ENCODE measurements at regions not wholly inside any gene's neighbourhood (a gene's known extent, or its start where the extent isn't known, plus 50 kb on each side); places are given as distances from the start of the nearest gene placed in this dataset.

DNA sequence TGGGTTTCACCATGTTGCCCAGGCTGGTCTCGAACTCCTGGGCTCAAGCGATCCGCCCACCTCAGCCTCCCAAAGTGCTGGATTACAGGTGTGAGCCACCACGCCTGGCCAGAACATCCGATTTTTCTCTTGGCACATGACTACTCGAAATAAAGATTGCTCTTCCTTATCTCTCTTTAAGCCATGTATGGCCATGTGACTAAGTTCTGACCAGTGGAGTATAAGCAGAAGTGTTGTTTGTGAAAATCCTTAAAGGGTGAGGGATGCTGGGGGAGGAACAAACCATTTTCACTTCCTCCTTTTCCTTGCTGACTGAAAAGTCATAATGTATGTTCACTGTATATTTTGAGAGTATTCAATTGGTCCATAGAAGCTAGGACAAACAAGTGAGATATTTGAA lies 50.7 kb upstream of the ATF7IP start:
- H3K4me1 Mint-ChIP-seq (ENCODE audit: low read depth), result no peaks in the 10 kb centered on the region
- Histone ChIP-seq H3K9me3 (ENCODE audit: control insufficient read depth in 1 of 2, insufficient read depth in 1 of 2, low read length in 2 of 2) (no peaks in the 10 kb centered on the region), H3K36me3 (ENCODE audit: insufficient read depth, low read length) (no peaks in the 10 kb centered on the region), H3K27me3 (ENCODE audit: control insufficient read depth in 1 of 2, insufficient read depth in 2 of 2, low read length in 2 of 2) (no peaks in the 10 kb centered on the region), H3K4me1 (ENCODE audit: insufficient read depth, low read length) (no peaks in the 10 kb centered on the region), H3K27ac (ENCODE audit: low read depth in 1 of 2, low read length in 2 of 2) (no peak overlapping the region), H3K4me3 (ENCODE audit: low read length) (no peak overlapping the region)
- intact Hi-C loops (cut with DNase I, micrococcal nuclease), result no loop called here
- CTCF ChIA-PET, result interaction anchor here (0.6 kb wide), 1 partner anchor 568 kb away, joined by 4 read pairs; no protein-coding TSS in a partner anchor
- POLR2A ChIA-PET, result no interaction called here
- TF ChIP-seq, protein P1, sequence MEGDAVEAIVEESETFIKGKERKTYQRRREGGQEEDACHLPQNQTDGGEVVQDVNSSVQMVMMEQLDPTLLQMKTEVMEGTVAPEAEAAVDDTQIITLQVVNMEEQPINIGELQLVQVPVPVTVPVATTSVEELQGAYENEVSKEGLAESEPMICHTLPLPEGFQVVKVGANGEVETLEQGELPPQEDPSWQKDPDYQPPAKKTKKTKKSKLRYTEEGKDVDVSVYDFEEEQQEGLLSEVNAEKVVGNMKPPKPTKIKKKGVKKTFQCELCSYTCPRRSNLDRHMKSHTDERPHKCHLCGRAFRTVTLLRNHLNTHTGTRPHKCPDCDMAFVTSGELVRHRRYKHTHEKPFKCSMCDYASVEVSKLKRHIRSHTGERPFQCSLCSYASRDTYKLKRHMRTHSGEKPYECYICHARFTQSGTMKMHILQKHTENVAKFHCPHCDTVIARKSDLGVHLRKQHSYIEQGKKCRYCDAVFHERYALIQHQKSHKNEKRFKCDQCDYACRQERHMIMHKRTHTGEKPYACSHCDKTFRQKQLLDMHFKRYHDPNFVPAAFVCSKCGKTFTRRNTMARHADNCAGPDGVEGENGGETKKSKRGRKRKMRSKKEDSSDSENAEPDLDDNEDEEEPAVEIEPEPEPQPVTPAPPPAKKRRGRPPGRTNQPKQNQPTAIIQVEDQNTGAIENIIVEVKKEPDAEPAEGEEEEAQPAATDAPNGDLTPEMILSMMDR (IDR thresholded peaks at IDR 0.05), result no peak
- no peak overlapping the region for H3K27ac Mint-ChIP-seq
- H3K27me3 Mint-ChIP-seq, result no peaks in the 10 kb centered on the region
- H3K36me3 Mint-ChIP-seq (ENCODE audit: low read depth), result no peaks in the 10 kb centered on the region
- peak in 3 of 14 experiments; percentile 8 to 26 (median 18) for DNase-seq
- no peak for ATAC-seq (ENCODE audit: poor library complexity)
- no peak overlapping the region for H3K4me3 Mint-ChIP-seq
- H3K9me3 Mint-ChIP-seq, result no peaks in the 10 kb centered on the region

DNA sequence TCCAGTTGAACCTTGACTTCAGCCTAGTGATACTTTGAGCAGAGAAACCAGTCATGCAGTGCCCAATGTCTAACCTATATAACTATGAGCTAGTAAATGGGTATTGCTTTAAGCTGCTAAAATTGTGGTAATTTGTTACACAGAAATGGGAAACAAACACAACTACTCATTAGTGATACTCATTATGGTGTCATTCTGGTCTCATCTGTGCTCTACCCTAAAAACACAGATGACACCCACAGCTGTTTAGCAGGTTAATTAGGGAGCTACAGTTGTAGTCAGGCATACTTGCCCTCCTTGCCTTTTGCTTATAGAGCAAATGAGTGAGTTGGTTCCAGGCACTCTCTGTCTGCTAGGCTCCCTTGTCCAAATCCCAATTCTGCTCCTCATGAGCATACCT lies 50.0 kb upstream of the ATF7IP start:
- intact Hi-C loops (cut with DNase I, micrococcal nuclease), result no loop called here
- ChIA-PET CTCF (interaction anchor here (0.6 kb wide), 1 partner anchor 567 kb away, joined by 4 read pairs; no protein-coding TSS in a partner anchor), POLR2A (no interaction called here)
- H3K9me3 ChIP-seq (ENCODE audit: control insufficient read depth in 1 of 2, insufficient read depth in 1 of 2, low read length in 2 of 2), result no peaks in the 10 kb centered on the region
- no peaks in the 10 kb centered on the region for H3K36me3 ChIP-seq (ENCODE audit: insufficient read depth, low read length)
- DNase-seq (no peak), ATAC-seq (ENCODE audit: poor library complexity) (no peak)
- no peaks in the 10 kb centered on the region for H3K4me1 ChIP-seq (ENCODE audit: insufficient read depth, low read length)
- H3K27ac Mint-ChIP-seq, result no peak overlapping the region
- no peaks in the 10 kb centered on the region for H3K27me3 Mint-ChIP-seq
- H3K4me3 ChIP-seq (ENCODE audit: low read length), result no peak overlapping the region
- H3K27me3 ChIP-seq (ENCODE audit: control insufficient read depth in 1 of 2, insufficient read depth in 2 of 2, low read length in 2 of 2), result no peaks in the 10 kb centered on the region
- H3K4me3 Mint-ChIP-seq, result no peak overlapping the region
- no peak overlapping the region for H3K27ac ChIP-seq (ENCODE audit: low read depth in 1 of 2, low read length in 2 of 2)
- H3K36me3 Mint-ChIP-seq (ENCODE audit: low read depth), result no peaks in the 10 kb centered on the region
- no peaks in the 10 kb centered on the region for H3K9me3 Mint-ChIP-seq
- TF ChIP-seq, protein P1 (IDR thresholded peaks at IDR 0.05), result no peak
- H3K4me1 Mint-ChIP-seq (ENCODE audit: low read depth), result no peaks in the 10 kb centered on the region

Measured in CD4-positive, alpha-beta T cell (primary cell).